Prostate gland (tissue), 2 donors: ENCODE measurements at regions not wholly inside any gene's neighbourhood (a gene's known extent, or its start where the extent isn't known, plus 50 kb on each side); places are given as distances from the start of the nearest gene placed in this dataset.

ENCODE experiments used
- POLR2A ChIP-seq: fragments of 450-650 bp; IDR thresholded peaks from one replicate; pipeline ENCODE4 v1.6.1; 2016; ENCODE audit warnings: antibody characterized with exemption, mild to moderate bottlenecking
- POLR2AphosphoS5 ChIP-seq: sonication (generic); formaldehyde crosslinking; IDR thresholded peaks from one replicate; pipeline ENCODE4 v1.6.1; 2017; ENCODE audit warnings: antibody characterized with exemption
- TF ChIP-seq, protein P1 (sequence below), 4 experiments: fragments of 200-600 bp in 2 of 4; fragments of 450-650 bp in 2 of 4; sonication (generic) in 2 of 4; IDR thresholded peaks; 1 replicate in 3 of 4; 2 replicates in 1 of 4; pipeline ENCODE4 v1.5.1; 2016 to 2019; ENCODE audit warnings: antibody characterized with exemption in 4 of 4, mild to moderate bottlenecking in 2 of 4, moderate library complexity in 2 of 4

DNA sequence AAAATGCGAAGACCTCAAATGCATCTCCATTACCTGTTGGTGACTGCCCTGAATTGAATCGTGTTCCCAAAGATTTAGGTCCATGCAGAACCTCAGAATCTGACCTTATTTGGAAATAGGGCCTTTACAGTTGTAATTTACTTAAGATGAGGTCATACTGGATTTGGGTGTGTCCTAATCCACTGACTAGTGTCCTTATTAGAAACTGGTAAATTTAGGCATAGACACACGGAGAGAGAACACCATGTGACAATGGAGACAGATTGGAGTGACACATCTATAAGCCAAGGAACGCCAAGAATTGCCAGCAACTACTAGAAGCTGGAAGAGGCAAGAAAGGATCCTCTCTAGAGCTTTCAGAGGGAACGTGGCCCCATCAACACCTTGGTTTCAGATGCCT lies 203.1 kb downstream of the SMAD2 start:
- TF ChIP-seq, protein P1, sequence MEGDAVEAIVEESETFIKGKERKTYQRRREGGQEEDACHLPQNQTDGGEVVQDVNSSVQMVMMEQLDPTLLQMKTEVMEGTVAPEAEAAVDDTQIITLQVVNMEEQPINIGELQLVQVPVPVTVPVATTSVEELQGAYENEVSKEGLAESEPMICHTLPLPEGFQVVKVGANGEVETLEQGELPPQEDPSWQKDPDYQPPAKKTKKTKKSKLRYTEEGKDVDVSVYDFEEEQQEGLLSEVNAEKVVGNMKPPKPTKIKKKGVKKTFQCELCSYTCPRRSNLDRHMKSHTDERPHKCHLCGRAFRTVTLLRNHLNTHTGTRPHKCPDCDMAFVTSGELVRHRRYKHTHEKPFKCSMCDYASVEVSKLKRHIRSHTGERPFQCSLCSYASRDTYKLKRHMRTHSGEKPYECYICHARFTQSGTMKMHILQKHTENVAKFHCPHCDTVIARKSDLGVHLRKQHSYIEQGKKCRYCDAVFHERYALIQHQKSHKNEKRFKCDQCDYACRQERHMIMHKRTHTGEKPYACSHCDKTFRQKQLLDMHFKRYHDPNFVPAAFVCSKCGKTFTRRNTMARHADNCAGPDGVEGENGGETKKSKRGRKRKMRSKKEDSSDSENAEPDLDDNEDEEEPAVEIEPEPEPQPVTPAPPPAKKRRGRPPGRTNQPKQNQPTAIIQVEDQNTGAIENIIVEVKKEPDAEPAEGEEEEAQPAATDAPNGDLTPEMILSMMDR (IDR thresholded peaks at IDR 0.05) = no peak
- TF ChIP-seq POLR2AphosphoS5 (no peak), POLR2A (no peak)
